ENCODE measurements at regions not wholly inside any gene's neighbourhood (a gene's known extent, or its start where the extent isn't known, plus 50 kb on each side); places are given as distances from the start of the nearest gene placed in this dataset.

DNA sequence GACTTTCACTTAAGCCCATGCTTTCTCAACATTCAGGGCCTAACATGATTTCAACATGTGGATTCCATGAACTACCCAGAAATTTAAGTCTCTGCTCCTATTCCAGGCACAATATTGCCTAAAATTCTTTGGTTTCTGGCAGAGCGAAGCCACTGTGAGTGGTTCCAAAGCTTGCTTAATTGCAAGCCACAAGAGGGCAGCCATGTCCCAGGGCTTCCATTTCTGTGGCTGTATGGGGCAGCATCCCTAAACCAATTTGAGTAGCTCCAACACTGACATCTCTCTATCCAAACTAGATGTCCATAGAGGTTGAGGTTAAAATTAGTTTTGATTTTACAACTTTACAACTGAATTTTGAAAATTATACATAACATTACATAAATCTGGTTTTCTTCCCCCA lies 56.3 kb upstream of the MDFIC start:
- POLR2A ChIA-PET: no interaction called here
- Histone ChIP-seq H3K79me2 (ENCODE audit: insufficient read depth, low read length) (no peaks in the 10 kb centered on the region), H3K36me3 (ENCODE audit: control insufficient read depth in 1 of 2, insufficient read depth in 2 of 2, low read length in 2 of 2) (no peaks in the 10 kb centered on the region), H3K9me2 (ENCODE audit: insufficient read depth) (no peaks in the 10 kb centered on the region), H3K4me1 (ENCODE audit: control insufficient read depth in 1 of 2, insufficient read depth in 2 of 2, low read length in 2 of 2) (no peaks in the 10 kb centered on the region), H2AFZ (ENCODE audit: low read depth, low read length, poor library complexity, severe bottlenecking) (no peak overlapping the region), H3K9me3 (ENCODE audit: control insufficient read depth in 1 of 2, insufficient read depth in 1 of 2, low read depth in 1 of 2, low read length in 2 of 2) (no peaks in the 10 kb centered on the region), H4K20me1 (ENCODE audit: insufficient read depth) (no peaks in the 10 kb centered on the region), H3K4me3 (replicated peaks in 1 of 2; ENCODE audit: low read depth in 1 of 2, low read length in 2 of 2) (no peak overlapping the region), H3K27me3 (ENCODE audit: insufficient read depth, low read length) (no peaks in the 10 kb centered on the region), H3K4me2 (ENCODE audit: low read length) (no peak overlapping the region), H3K9ac (ENCODE audit: low read length) (no peak overlapping the region), H3K27ac (ENCODE audit: low read depth, low read length) (no peak overlapping the region)
- intact Hi-C loops (cut with micrococcal nuclease): loop anchor here (1.0 to 10.0 kb wide), 7 partner anchors 352 to 986 kb away; no protein-coding TSS in a partner anchor
- TF ChIP-seq ZBTB33 (IDR thresholded peaks at IDR 0.05; ENCODE audit: extremely low read depth, insufficient replicate concordance, low read length): no peak
- no peak for TF ChIP-seq REST (IDR thresholded peaks at IDR 0.05; ENCODE audit: low read depth)
- peak; percentile 25 for TF ChIP-seq YY1 (IDR thresholded peaks at IDR 0.05; ENCODE audit: extremely low read depth, insufficient replicate concordance, low read depth, low read length)
- TF ChIP-seq MAX (IDR thresholded peaks at IDR 0.05): no peak
- TF ChIP-seq ZNF274 (IDR thresholded peaks at IDR 0.05; ENCODE audit: low read depth, low read length): no peak
- TF ChIP-seq, protein P1, sequence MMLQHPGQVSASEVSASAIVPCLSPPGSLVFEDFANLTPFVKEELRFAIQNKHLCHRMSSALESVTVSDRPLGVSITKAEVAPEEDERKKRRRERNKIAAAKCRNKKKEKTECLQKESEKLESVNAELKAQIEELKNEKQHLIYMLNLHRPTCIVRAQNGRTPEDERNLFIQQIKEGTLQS (IDR thresholded peaks at IDR 0.05): no peak
- no peak for TF ChIP-seq SP1 (IDR thresholded peaks at IDR 0.05; ENCODE audit: low read depth)
- no peak for TF ChIP-seq POLR2AphosphoS5 (IDR thresholded peaks at IDR 0.05; ENCODE audit: low read depth, low read length)
- no peak for TF ChIP-seq CBX3 (IDR thresholded peaks at IDR 0.05; ENCODE audit: low read depth)
- TF ChIP-seq, protein P2, sequence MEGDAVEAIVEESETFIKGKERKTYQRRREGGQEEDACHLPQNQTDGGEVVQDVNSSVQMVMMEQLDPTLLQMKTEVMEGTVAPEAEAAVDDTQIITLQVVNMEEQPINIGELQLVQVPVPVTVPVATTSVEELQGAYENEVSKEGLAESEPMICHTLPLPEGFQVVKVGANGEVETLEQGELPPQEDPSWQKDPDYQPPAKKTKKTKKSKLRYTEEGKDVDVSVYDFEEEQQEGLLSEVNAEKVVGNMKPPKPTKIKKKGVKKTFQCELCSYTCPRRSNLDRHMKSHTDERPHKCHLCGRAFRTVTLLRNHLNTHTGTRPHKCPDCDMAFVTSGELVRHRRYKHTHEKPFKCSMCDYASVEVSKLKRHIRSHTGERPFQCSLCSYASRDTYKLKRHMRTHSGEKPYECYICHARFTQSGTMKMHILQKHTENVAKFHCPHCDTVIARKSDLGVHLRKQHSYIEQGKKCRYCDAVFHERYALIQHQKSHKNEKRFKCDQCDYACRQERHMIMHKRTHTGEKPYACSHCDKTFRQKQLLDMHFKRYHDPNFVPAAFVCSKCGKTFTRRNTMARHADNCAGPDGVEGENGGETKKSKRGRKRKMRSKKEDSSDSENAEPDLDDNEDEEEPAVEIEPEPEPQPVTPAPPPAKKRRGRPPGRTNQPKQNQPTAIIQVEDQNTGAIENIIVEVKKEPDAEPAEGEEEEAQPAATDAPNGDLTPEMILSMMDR (IDR thresholded peaks at IDR 0.05 in 2 of 3, conservative IDR thresholded peaks at IDR 0.05 in 1 of 3; ENCODE audit: borderline replicate concordance in 1 of 3, insufficient read depth in 1 of 3, low read depth in 2 of 3, low read length in 2 of 3): peak; percentile 71 to 82 (median 75)
- TF ChIP-seq RAD21 (IDR thresholded peaks at IDR 0.05; ENCODE audit: low read depth): peak; percentile 92
- no peak for TF ChIP-seq JUND (IDR thresholded peaks at IDR 0.05)
- TF ChIP-seq ELF1 (IDR thresholded peaks at IDR 0.05; ENCODE audit: borderline replicate concordance, low read depth): no peak
- no peak for TF ChIP-seq FOSL1 (IDR thresholded peaks at IDR 0.05; ENCODE audit: low read depth)
- CTCF ChIA-PET: interaction anchor here (0.8 to 2.8 kb wide), 12 partner anchors 9 to 986 kb away, joined by 3 to 20 read pairs (median 4); no protein-coding TSS in a partner anchor
- ATAC-seq: peak; percentile 89
- BruUV-seq (replicated peaks): no TSS peak
- DNase-seq (ENCODE audit: low read depth, low spot score): peak; percentile 46
- RAD21 ChIA-PET (ENCODE audit: low non-redundant PET in 1 of 2, low total read pairs in 2 of 2, uncharacterized antibody in 2 of 2, unreplicated experiment in 2 of 2): interaction anchor here (1.1 to 1.9 kb wide), 2 partner anchors 351 to 352 kb away, joined by 6 to 10 read pairs; no protein-coding TSS in a partner anchor

Data from HCT116 (cell line).